ENCODE measurements at regions not wholly inside any gene's neighbourhood (a gene's known extent, or its start where the extent isn't known, plus 50 kb on each side); places are given as distances from the start of the nearest gene placed in this dataset.

DNA sequence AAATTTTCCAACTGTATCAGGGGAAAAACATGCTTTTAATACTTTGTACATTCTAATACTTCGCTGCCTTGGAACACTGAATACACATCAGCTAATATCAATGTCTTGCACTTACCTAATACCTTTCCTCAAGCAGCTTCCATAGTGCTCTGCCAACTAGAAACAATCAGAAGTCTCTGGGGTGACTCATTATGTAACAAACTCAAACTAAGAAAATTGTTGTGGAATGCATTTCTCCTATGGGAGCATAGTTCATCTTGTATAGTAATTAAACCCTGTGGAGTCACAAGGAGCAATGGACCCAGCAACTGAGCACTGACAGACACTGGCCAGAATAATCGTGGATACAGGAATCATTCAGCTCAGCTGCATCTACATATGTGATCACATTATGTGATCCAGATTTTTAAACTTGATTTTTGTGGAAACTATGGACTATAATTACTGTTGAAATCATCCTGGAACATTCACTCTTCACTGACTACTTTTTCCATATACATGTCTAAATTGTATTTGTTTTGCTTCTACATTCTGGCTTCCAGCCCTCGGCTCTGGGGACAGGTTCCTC, 496.9 kb downstream of the TMA16 start:
- TF ChIP-seq, protein P1, sequence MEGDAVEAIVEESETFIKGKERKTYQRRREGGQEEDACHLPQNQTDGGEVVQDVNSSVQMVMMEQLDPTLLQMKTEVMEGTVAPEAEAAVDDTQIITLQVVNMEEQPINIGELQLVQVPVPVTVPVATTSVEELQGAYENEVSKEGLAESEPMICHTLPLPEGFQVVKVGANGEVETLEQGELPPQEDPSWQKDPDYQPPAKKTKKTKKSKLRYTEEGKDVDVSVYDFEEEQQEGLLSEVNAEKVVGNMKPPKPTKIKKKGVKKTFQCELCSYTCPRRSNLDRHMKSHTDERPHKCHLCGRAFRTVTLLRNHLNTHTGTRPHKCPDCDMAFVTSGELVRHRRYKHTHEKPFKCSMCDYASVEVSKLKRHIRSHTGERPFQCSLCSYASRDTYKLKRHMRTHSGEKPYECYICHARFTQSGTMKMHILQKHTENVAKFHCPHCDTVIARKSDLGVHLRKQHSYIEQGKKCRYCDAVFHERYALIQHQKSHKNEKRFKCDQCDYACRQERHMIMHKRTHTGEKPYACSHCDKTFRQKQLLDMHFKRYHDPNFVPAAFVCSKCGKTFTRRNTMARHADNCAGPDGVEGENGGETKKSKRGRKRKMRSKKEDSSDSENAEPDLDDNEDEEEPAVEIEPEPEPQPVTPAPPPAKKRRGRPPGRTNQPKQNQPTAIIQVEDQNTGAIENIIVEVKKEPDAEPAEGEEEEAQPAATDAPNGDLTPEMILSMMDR (conservative IDR thresholded peaks at IDR 0.05; ENCODE audit: low read length), result no peak
- no peak for TF ChIP-seq EZH2phosphoT487 (IDR thresholded peaks at IDR 0.05; ENCODE audit: borderline replicate concordance, low read depth, low read length)

All from OCI-LY7 (cell line).